Endodermal cell (in vitro differentiated cells): ENCODE measurements at regions not wholly inside any gene's neighbourhood (a gene's known extent, or its start where the extent isn't known, plus 50 kb on each side); places are given as distances from the start of the nearest gene placed in this dataset.
"Not testable (repeated sequence)": the region's sequence is repeated elsewhere in the genome, so short reads cannot be mapped to it uniquely, and the experiment has no call there.

Experiments
- DNase-seq: peaks from one replicate; pipeline ENCODE4 v3.0.0-alpha.2; 2017
- H3K27ac ChIP-seq: 2 replicates; pipeline ENCODE4 v1.5.1; 2013; ENCODE audit warnings: mild to moderate bottlenecking, low read depth, low read length, moderate library complexity
- H3K27me3 ChIP-seq: 2 replicates; pipeline ENCODE4 v1.6.1; 2013; ENCODE audit warnings: mild to moderate bottlenecking, low read length, moderate library complexity; ENCODE audit not compliant: insufficient read depth, control insufficient read depth, poor library complexity, severe bottlenecking
- H3K36me3 ChIP-seq: 2 replicates; pipeline ENCODE4 v1.7.0; 2013; ENCODE audit warnings: mild to moderate bottlenecking, low read length, moderate library complexity; ENCODE audit not compliant: control insufficient read depth, insufficient read depth
- H3K4me1 ChIP-seq: one replicate; pipeline ENCODE4 v1.7.0; 2013; ENCODE audit warnings: low read length; ENCODE audit not compliant: control insufficient read depth, insufficient read depth
- H3K4me3 ChIP-seq: 2 replicates; pipeline ENCODE4 v1.5.1; 2013; ENCODE audit warnings: mild to moderate bottlenecking, low read length, moderate library complexity
- H3K9ac ChIP-seq: 2 replicates; pipeline ENCODE4 v1.6.1; 2013; ENCODE audit warnings: mild to moderate bottlenecking, low read length, moderate library complexity; ENCODE audit not compliant: poor library complexity, severe bottlenecking; ENCODE audit errors: extremely low read depth
- H3K9me3 ChIP-seq: 2 replicates; pipeline ENCODE4 v1.6.1; 2013; ENCODE audit warnings: mild to moderate bottlenecking, low read length, moderate library complexity; ENCODE audit not compliant: control insufficient read depth
- H3K27ac Mint-ChIP-seq: 2 replicates; pipeline ENCODE4 v1.8.0; 2020; ENCODE audit warnings: mixed read lengths
- H3K27me3 Mint-ChIP-seq: 2 replicates; pipeline ENCODE4 v1.8.0; 2021; ENCODE audit warnings: mild to moderate bottlenecking, mixed read lengths; ENCODE audit not compliant: insufficient read depth
- H3K36me3 Mint-ChIP-seq: 2 replicates; pipeline ENCODE4 v1.8.0; 2020; ENCODE audit warnings: low read depth, mixed read lengths
- H3K4me1 Mint-ChIP-seq: 2 replicates; pipeline ENCODE4 v1.8.0; 2020; ENCODE audit warnings: mixed read lengths
- H3K4me3 Mint-ChIP-seq: 2 replicates; pipeline ENCODE4 v1.8.0; 2020; ENCODE audit warnings: mild to moderate bottlenecking, moderate library complexity, mixed read lengths
- H3K9me3 Mint-ChIP-seq: 2 replicates; pipeline ENCODE4 v1.8.0; 2020; ENCODE audit warnings: mild to moderate bottlenecking, mixed read lengths
- CTCF ChIP-seq: fragments of 200-600 bp; sonication (generic); conservative IDR thresholded peaks from 2 replicates; pipeline ENCODE4 v1.5.0; 2021; ENCODE audit warnings: antibody characterized with exemption, mild to moderate bottlenecking
- WGBS, 2 experiments: methylation state at CpG; one replicate each; pipeline versions ENCODE4 v1.1.5 to v1.1.7; 2013; ENCODE audit warnings: missing lambda C conversion rate in 2 of 2, mixed read lengths in 1 of 2; ENCODE audit not compliant: insufficient coverage in 1 of 2, insufficient read length in 1 of 2; 5-methylcytosine and 5-hydroxymethylcytosine counted together

DNA sequence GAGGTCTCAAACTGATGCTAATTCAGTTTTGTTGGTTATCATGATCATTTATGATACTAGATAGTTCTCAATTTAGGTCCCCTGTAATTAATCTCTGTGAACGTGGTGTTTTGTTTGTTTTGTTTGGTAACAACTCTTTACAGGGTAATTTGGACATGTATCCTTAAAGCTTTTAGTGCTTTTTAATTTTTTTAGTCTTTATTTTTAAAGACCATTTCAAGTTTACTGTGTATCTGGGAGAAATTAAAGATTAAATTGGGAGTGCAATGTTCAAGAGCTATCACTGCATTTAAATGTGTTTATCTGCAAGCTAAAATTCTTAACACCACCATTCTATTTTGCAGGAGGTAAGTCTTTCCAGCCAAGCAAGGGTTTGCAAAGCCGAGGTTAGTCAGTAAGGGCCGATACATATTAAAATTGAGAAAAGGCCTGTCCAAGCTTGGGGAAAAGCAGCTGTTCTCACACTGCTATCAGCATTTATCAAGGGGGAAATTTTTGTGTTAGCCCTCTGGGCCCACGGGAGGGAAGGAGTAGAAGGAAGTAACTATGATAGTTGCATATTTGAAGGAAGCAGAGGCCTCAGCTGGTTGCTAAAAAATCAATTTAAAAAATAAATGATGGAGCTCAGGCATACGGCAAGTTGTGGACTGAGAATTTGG is 59.3 kb upstream of the ZNF217 start:
- Histone ChIP-seq H3K9ac (no peak overlapping the region), H3K36me3 (no peaks in the 10 kb centered on the region), H3K27me3 (no peaks in the 10 kb centered on the region), H3K4me3 (no peak overlapping the region), H3K9me3 (no peaks in the 10 kb centered on the region), H3K27ac (no peak overlapping the region), H3K4me1 (no peaks in the 10 kb centered on the region)
- H3K36me3 Mint-ChIP-seq = no peaks in the 10 kb centered on the region
- no peak for TF ChIP-seq CTCF
- H3K4me1 Mint-ChIP-seq = peaks cover 24% of the 10 kb centered on the region
- DNase-seq = no peak
- H3K27ac Mint-ChIP-seq = peak overlapping the region; percentile 20
- H3K27me3 Mint-ChIP-seq = no peaks in the 10 kb centered on the region
- H3K4me3 Mint-ChIP-seq = no peak overlapping the region
- WGBS, 2 experiments = 85 to 93% methylated on average over 4 to 5 of the region's 5 CpGs
- no peaks in the 10 kb centered on the region for H3K9me3 Mint-ChIP-seq

DNA sequence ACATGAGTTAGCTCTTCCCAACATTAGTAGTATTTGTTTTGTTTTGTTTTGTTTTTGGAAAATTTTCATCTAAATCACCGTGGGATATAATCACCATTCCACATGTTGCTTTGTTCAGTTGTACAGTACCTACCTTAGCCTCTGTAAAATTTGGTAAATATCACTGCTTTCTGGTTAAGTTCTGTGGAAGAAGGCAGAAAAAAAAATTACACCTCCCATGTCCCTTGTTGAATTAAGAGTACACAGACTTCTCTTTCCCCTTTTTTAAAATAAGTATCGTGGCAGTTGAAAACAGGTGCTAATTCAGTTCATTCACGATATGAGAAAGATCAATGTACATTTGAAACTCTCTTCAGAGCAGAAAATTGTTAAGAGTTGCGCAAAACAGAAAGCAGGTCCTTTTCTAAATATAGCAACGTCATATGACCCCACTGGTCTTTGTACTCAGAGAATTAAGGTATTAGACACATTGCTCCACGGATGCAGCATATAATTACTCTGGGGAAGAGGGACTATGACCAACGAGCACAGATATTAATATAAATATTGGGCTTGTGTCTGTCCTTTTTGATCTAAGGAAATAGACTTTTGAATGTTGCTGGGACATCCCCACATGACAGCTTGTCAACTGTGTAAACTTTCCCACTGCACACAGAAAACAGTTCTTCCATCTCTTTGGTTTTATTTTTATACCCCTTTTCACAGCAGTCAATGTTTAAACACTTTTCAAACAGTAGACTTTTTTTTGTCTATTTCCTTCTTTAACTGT is 58.6 kb upstream of the ZNF217 start:
- H3K9me3 Mint-ChIP-seq = no peaks in the 10 kb centered on the region
- Histone ChIP-seq H3K9ac (no peak overlapping the region), H3K4me1 (no peaks in the 10 kb centered on the region), H3K27ac (no peak overlapping the region), H3K4me3 (no peak overlapping the region), H3K36me3 (no peaks in the 10 kb centered on the region), H3K27me3 (no peaks in the 10 kb centered on the region), H3K9me3 (no peaks in the 10 kb centered on the region)
- H3K27me3 Mint-ChIP-seq = no peaks in the 10 kb centered on the region
- TF ChIP-seq CTCF = no peak
- H3K4me3 Mint-ChIP-seq = no peak overlapping the region
- H3K27ac Mint-ChIP-seq = no peak overlapping the region
- H3K4me1 Mint-ChIP-seq = peaks cover 19% of the 10 kb centered on the region
- WGBS, 2 experiments = 91 to 95% methylated on average over 5 to 7 of the region's 7 CpGs
- no peak for DNase-seq
- H3K36me3 Mint-ChIP-seq = no peaks in the 10 kb centered on the region

- H3K27ac Mint-ChIP-seq, H3K9me3 ChIP-seq, H3K4me3 ChIP-seq, DNase-seq, H3K4me3 Mint-ChIP-seq, H3K4me1 Mint-ChIP-seq, H3K27ac ChIP-seq, H3K9ac ChIP-seq, H3K27me3 ChIP-seq, H3K9me3 Mint-ChIP-seq, H3K36me3 Mint-ChIP-seq, H3K36me3 ChIP-seq, H3K4me1 ChIP-seq, H3K27me3 Mint-ChIP-seq: not testable (repeated sequence)
- WGBS, 2 experiments = 91 to 93% methylated on average over 10 of the region's 10 CpGs
Observed at GRCh38 chr20:53649493-53649892, 55.9 kb upstream of the ZNF217 start.
